Trophoblast cell (in vitro differentiated cells and primary cell): ENCODE measurements at regions not wholly inside any gene's neighbourhood (a gene's known extent, or its start where the extent isn't known, plus 50 kb on each side); places are given as distances from the start of the nearest gene placed in this dataset.
A peak's percentile ranks its signal among the peaks of the same experiment; 100 is the strongest.

Experiments used
- DNase-seq, 2 donors: peaks; one replicate each; pipeline ENCODE4 v3.0.0-alpha.2; 2016
- H2AFZ ChIP-seq: 2 replicates; pipeline ENCODE4 v1.6.1; 2013; ENCODE audit warnings: low read length, moderate library complexity, mild to moderate bottlenecking; ENCODE audit not compliant: insufficient read depth, poor library complexity
- H2AK5ac ChIP-seq: 2 replicates; pipeline ENCODE4 v1.6.1; 2013; ENCODE audit warnings: mild to moderate bottlenecking, low read length
- H2BK120ac ChIP-seq: 2 replicates; pipeline ENCODE4 v1.6.1; 2013; ENCODE audit warnings: low read length, mild to moderate bottlenecking, moderate library complexity; ENCODE audit not compliant: insufficient read depth, poor library complexity
- H2BK12ac ChIP-seq: 2 replicates; pipeline ENCODE4 v1.6.1; 2013; ENCODE audit warnings: mild to moderate bottlenecking, low read length, moderate library complexity
- H2BK5ac ChIP-seq: 2 replicates; pipeline ENCODE4 v1.6.1; 2013; ENCODE audit warnings: low read length, low read depth, moderate library complexity, mild to moderate bottlenecking; ENCODE audit not compliant: poor library complexity
- H3K14ac ChIP-seq: 2 replicates; pipeline ENCODE4 v1.6.1; 2013; ENCODE audit warnings: mild to moderate bottlenecking, low read length
- H3K18ac ChIP-seq: 2 replicates; pipeline ENCODE4 v1.6.1; 2013; ENCODE audit warnings: mild to moderate bottlenecking, low read length
- H3K23ac ChIP-seq: 2 replicates; pipeline ENCODE4 v1.6.1; 2013; ENCODE audit warnings: low read length
- H3K27ac ChIP-seq: 2 replicates; pipeline ENCODE4 v1.5.1; 2013; ENCODE audit warnings: low read depth, mild to moderate bottlenecking, inconsistent platforms, low read length, moderate library complexity
- H3K27me3 ChIP-seq: 2 replicates; pipeline ENCODE4 v1.6.1; 2013; ENCODE audit warnings: inconsistent platforms, mild to moderate bottlenecking, low read length, moderate library complexity; ENCODE audit not compliant: insufficient read depth
- H3K36me3 ChIP-seq, 2 experiments: 1 replicate in 1 of 2; 2 replicates in 1 of 2; pipeline ENCODE4 v1.6.1; 2013; ENCODE audit warnings: low read length in 2 of 2, mild to moderate bottlenecking in 2 of 2, moderate library complexity in 1 of 2; ENCODE audit not compliant: insufficient read depth in 2 of 2, control insufficient read depth in 1 of 2
- H3K4ac ChIP-seq: 2 replicates; pipeline ENCODE4 v1.6.1; 2013; ENCODE audit warnings: low read depth, mild to moderate bottlenecking, low read length, moderate library complexity
- H3K4me1 ChIP-seq, 2 experiments: 1 replicate in 1 of 2; 2 replicates in 1 of 2; pipeline ENCODE4 v1.6.1; 2013; ENCODE audit warnings: low read length in 2 of 2, mild to moderate bottlenecking in 2 of 2, moderate library complexity in 1 of 2; ENCODE audit not compliant: insufficient read depth in 2 of 2, control insufficient read depth in 1 of 2
- H3K4me2 ChIP-seq: 2 replicates; pipeline ENCODE4 v1.6.1; 2013; ENCODE audit warnings: inconsistent platforms, mild to moderate bottlenecking, low read length, moderate library complexity
- H3K4me3 ChIP-seq: 2 replicates; pipeline ENCODE4 v1.5.1; 2013; ENCODE audit warnings: mild to moderate bottlenecking, low read depth, low read length, inconsistent platforms
- H3K79me1 ChIP-seq: one replicate; pipeline ENCODE4 v1.6.1; 2013; ENCODE audit warnings: low read length
- H3K79me2 ChIP-seq: 2 replicates; pipeline ENCODE4 v1.6.1; 2013; ENCODE audit warnings: low read length, mild to moderate bottlenecking; ENCODE audit not compliant: control insufficient read depth, insufficient read depth, poor library complexity
- H3K9ac ChIP-seq: 2 replicates; pipeline ENCODE4 v1.6.1; 2013; ENCODE audit warnings: mild to moderate bottlenecking, low read length
- H3K9me3 ChIP-seq: 2 replicates; pipeline ENCODE4 v1.6.1; 2013; ENCODE audit warnings: low read depth, mild to moderate bottlenecking, control low read depth, inconsistent platforms, low read length; ENCODE audit not compliant: insufficient read depth
- H4K12ac ChIP-seq: 2 replicates; pipeline ENCODE4 v1.6.1; 2013; ENCODE audit warnings: low read depth, mild to moderate bottlenecking, low read length, moderate library complexity
- H4K8ac ChIP-seq: 2 replicates; pipeline ENCODE4 v1.6.1; 2013; ENCODE audit warnings: low read depth, mild to moderate bottlenecking, low read length, moderate library complexity
- H4K91ac ChIP-seq: one replicate; pipeline ENCODE4 v1.6.1; 2013; ENCODE audit warnings: low read depth, mild to moderate bottlenecking, low read length, moderate library complexity
- WGBS: extraction: QIAGEN DNeasy Blood & Tissue Kit; methylation state at CpG from one replicate; pipeline ENCODE4 v1.1.7; 2013; ENCODE audit warnings: missing lambda C conversion rate; ENCODE audit not compliant: insufficient read length, insufficient coverage; ENCODE audit errors: extremely low coverage; 5-methylcytosine and 5-hydroxymethylcytosine counted together

DNA sequence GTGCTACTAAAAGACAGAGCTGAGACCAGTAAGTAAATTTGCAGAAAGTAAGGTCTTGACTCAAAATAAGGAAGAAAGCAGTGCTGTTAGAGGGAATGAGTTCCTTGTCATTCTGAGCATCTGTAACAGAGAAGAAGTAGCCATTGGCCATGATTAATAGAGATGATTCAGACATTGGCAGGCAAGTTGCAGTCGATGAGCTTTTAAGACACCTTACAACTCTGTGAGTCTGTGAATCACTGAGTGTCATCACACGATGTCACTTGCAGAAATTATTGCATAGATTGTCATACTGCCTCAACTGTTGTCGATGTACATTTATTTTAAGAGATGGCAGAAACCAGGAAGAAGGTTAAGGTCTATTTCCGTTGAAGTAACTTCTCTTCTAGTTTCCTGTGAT is 201.1 kb upstream of the CDH13 start:
- Histone ChIP-seq H3K4me1 (no peaks in the 10 kb centered on the region), H2BK12ac (no peak overlapping the region), H3K14ac (no peak overlapping the region), H2BK120ac (no peak overlapping the region), H3K79me1 (no peaks in the 10 kb centered on the region), H3K27ac (no peak overlapping the region), H3K79me2 (no peaks in the 10 kb centered on the region), H3K4me2 (no peak overlapping the region), H3K18ac (no peak overlapping the region), H4K8ac (no peak overlapping the region), H3K4ac (no peak overlapping the region), H3K36me3 (no peaks in the 10 kb centered on the region), H2AK5ac (no peak overlapping the region), H3K9ac (no peak overlapping the region), H3K27me3 (no peaks in the 10 kb centered on the region), H3K9me3 (no peaks in the 10 kb centered on the region), H3K23ac (no peak overlapping the region), H2BK5ac (no peak overlapping the region), H4K91ac (no peak overlapping the region), H4K12ac (no peak overlapping the region), H2AFZ (no peak overlapping the region), H3K4me3 (no peak overlapping the region)
- DNase-seq: no peak
- WGBS: no CpG with 5 or more reads among the region's 4 CpGs

DNA sequence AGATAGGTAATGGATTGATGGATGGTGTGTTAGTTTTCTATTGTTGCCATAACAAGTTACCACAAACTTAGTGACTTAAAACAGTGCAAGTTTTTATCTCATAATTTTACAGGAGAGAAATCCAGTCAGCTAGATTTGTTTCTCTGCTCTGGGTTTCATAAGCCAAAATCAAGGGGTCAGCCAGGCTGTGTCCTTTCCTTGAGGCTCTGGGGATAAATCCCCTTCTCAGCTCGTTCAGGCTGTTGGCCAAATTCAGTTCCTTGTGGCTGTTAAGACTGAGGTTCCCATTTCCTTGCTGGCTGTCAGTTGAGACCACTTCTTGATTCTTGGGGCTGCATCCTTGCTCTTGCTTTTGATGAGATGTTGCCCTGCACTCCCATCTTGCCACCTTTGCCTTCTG is 204.9 kb upstream of the CDH13 start:
- no peak overlapping the region for H3K14ac ChIP-seq

GRCh38 chr16:82419332-82419731 is 207.4 kb upstream of the CDH13 start:
- no peak overlapping the region for H2BK12ac ChIP-seq
- H3K18ac ChIP-seq: no peak overlapping the region
- no peak overlapping the region for H2BK120ac ChIP-seq
- no peak overlapping the region for H3K27ac ChIP-seq
- no peak overlapping the region for H4K91ac ChIP-seq
- H3K14ac ChIP-seq: no peak overlapping the region
- H2AFZ ChIP-seq: no peak overlapping the region
- DNase-seq: no peak
- no peak overlapping the region for H2AK5ac ChIP-seq
- no peaks in the 10 kb centered on the region for H3K4me1 ChIP-seq
- H3K9ac ChIP-seq: peak overlapping the region; percentile 12
- no peak overlapping the region for H2BK5ac ChIP-seq
- no CpG with 5 or more reads among the region's 5 CpGs for WGBS
- no peaks in the 10 kb centered on the region for H3K79me2 ChIP-seq
- H3K4me2 ChIP-seq: no peak overlapping the region
- no peak overlapping the region for H4K8ac ChIP-seq
- no peak overlapping the region for H3K4ac ChIP-seq
- H3K9me3 ChIP-seq: no peaks in the 10 kb centered on the region
- no peak overlapping the region for H3K23ac ChIP-seq
- H3K4me3 ChIP-seq: no peak overlapping the region
- no peaks in the 10 kb centered on the region for H3K79me1 ChIP-seq
- no peaks in the 10 kb centered on the region for H3K36me3 ChIP-seq
- H3K27me3 ChIP-seq: no peaks in the 10 kb centered on the region
- H4K12ac ChIP-seq: no peak overlapping the region

More for the DNA sequence above, 204.9 kb upstream of the CDH13 start:
- no peak overlapping the region for H3K4me2 ChIP-seq
- H3K9ac ChIP-seq: no peak overlapping the region
- no peaks in the 10 kb centered on the region for H3K79me1 ChIP-seq
- no peak overlapping the region for H3K4me3 ChIP-seq
- H3K4ac ChIP-seq: no peak overlapping the region
- H3K4me1 ChIP-seq: no peaks in the 10 kb centered on the region
- H2AK5ac ChIP-seq: no peak overlapping the region
- DNase-seq: no peak
- no peak overlapping the region for H3K23ac ChIP-seq
- no peaks in the 10 kb centered on the region for H3K36me3 ChIP-seq
- H3K27ac ChIP-seq: no peak overlapping the region
- no peaks in the 10 kb centered on the region for H3K27me3 ChIP-seq
- no peak overlapping the region for H4K12ac ChIP-seq
- H3K18ac ChIP-seq: no peak overlapping the region
- H3K9me3 ChIP-seq: no peaks in the 10 kb centered on the region
- H2BK12ac ChIP-seq: no peak overlapping the region
- no peak overlapping the region for H2BK5ac ChIP-seq
- no peaks in the 10 kb centered on the region for H3K79me2 ChIP-seq
- no peak overlapping the region for H4K8ac ChIP-seq
- H4K91ac ChIP-seq: no peak overlapping the region
- no peak overlapping the region for H2BK120ac ChIP-seq
- H2AFZ ChIP-seq: no peak overlapping the region
- no CpG with 5 or more reads among the region's 1 CpG for WGBS

DNA sequence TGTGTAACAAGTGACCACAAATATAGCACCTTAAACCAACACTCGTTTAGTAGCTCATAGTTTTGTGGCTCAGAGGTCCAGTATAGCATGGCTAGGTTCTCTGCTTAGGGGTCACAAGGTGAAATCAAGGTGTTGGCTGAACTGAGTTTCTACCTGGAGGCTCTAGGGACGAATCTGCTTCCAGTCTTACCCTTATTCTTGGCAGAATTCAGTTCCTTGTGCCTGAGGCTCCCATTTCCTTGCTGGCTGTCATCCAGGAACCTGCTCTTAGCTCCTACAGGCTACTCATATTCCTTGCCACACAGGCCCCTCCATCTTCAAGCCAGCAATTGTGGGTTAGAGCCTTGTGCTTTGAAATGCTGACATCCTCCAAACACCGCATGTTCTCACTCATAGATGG is 212.3 kb upstream of the CDH13 start:
- Histone ChIP-seq H3K4me3 (no peak overlapping the region), H3K9me3 (peaks cover 5% of the 10 kb centered on the region), H3K9ac (no peak overlapping the region), H3K79me1 (no peaks in the 10 kb centered on the region), H3K27me3 (no peaks in the 10 kb centered on the region), H4K91ac (no peak overlapping the region), H2BK120ac (no peak overlapping the region), H3K4me2 (no peak overlapping the region), H2BK12ac (no peak overlapping the region), H4K8ac (no peak overlapping the region), H2AK5ac (no peak overlapping the region), H2BK5ac (no peak overlapping the region), H3K4ac (no peak overlapping the region), H3K79me2 (no peaks in the 10 kb centered on the region), H2AFZ (no peak overlapping the region), H3K4me1 (no peaks in the 10 kb centered on the region), H3K14ac (no peak overlapping the region), H4K12ac (no peak overlapping the region), H3K18ac (no peak overlapping the region), H3K23ac (no peak overlapping the region), H3K27ac (no peak overlapping the region), H3K36me3 (no peaks in the 10 kb centered on the region)
- DNase-seq: no peak
- WGBS: no CpG with 5 or more reads among the region's 3 CpGs
